ENCODE measurements at regions not wholly inside any gene's neighbourhood (a gene's known extent, or its start where the extent isn't known, plus 50 kb on each side); places are given as distances from the start of the nearest gene placed in this dataset.

DNA sequence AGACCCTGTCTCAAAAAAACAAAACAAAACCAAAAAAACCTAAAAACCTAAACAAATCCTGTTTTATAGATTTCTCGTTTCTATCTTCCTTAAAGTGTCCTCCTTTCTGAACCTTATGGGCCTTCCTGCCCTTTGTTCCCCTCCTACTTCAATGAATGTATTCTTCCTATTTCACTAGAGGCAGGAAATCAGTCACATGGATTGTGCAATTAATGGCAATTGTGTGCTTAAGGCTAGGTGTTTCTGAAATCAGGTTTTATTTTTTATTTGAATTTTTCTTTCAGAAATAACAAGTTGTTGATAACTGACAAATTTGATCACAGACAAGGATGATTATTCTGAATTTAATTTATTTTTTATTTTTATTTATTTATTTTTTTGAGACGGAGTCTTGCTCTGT, 220.6 kb upstream of the SEMA6A start:
- TF ChIP-seq, protein P1, sequence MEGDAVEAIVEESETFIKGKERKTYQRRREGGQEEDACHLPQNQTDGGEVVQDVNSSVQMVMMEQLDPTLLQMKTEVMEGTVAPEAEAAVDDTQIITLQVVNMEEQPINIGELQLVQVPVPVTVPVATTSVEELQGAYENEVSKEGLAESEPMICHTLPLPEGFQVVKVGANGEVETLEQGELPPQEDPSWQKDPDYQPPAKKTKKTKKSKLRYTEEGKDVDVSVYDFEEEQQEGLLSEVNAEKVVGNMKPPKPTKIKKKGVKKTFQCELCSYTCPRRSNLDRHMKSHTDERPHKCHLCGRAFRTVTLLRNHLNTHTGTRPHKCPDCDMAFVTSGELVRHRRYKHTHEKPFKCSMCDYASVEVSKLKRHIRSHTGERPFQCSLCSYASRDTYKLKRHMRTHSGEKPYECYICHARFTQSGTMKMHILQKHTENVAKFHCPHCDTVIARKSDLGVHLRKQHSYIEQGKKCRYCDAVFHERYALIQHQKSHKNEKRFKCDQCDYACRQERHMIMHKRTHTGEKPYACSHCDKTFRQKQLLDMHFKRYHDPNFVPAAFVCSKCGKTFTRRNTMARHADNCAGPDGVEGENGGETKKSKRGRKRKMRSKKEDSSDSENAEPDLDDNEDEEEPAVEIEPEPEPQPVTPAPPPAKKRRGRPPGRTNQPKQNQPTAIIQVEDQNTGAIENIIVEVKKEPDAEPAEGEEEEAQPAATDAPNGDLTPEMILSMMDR (IDR thresholded peaks at IDR 0.05 in 2 of 3, conservative IDR thresholded peaks at IDR 0.05 in 1 of 3; ENCODE audit: control insufficient read depth in 2 of 3, extremely low read depth in 1 of 3, insufficient read depth in 1 of 3, low read depth in 3 of 3, low read length in 3 of 3): no peak
- TF ChIP-seq CREM (IDR thresholded peaks at IDR 0.05; ENCODE audit: low read depth) (no peak), NFXL1 (IDR thresholded peaks at IDR 0.05; ENCODE audit: borderline replicate concordance) (no peak), KDM1A (IDR thresholded peaks at IDR 0.05; ENCODE audit: borderline replicate concordance) (no peak), IRF4 (IDR thresholded peaks at IDR 0.05; ENCODE audit: low read depth, low read length) (no peak), BMI1 (IDR thresholded peaks at IDR 0.05; ENCODE audit: borderline replicate concordance) (no peak), MYC (IDR thresholded peaks at IDR 0.05; ENCODE audit: insufficient read depth, insufficient read length, insufficient replicate concordance, low read length, severe bottlenecking) (no peak), POLR2A (IDR thresholded peaks at IDR 0.05; ENCODE audit: low read depth, low read length) (no peak)

All from GM12878 (cell line).